ENCODE measurements at regions not wholly inside any gene's neighbourhood (a gene's known extent, or its start where the extent isn't known, plus 50 kb on each side); places are given as distances from the start of the nearest gene placed in this dataset.
A peak's percentile ranks its signal among the peaks of the same experiment; 100 is the strongest.
"Not testable (repeated sequence)": the region's sequence is repeated elsewhere in the genome, so short reads cannot be mapped to it uniquely, and the experiment has no call there.

DNA sequence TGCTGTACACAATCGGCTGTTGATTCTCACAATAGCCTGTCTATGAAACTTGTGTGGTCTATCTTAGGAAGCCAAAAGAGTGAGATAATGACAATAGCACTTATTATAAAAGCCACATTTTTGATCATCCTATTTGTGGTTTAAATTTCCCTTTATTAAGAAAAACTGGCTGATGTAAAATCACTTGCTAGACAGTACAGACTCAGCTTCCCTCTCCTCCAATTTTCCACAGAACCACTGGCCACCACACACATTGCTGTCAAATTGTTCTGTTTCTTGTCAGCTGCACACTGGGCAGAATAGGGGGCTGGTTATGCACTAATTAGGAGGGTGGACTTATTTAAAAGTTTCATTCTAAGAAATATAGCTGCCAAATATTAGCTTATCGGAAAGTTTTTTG, 425.9 kb downstream of the EPHA3 start:
- no peaks in the 10 kb centered on the region for H3K36me3 ChIP-seq (ENCODE audit: control insufficient read depth in 4 of 4, insufficient read depth in 4 of 4, low read length in 4 of 4)
- no peak for ATAC-seq (ENCODE audit: insufficient read depth, low FRiP score)
- TF ChIP-seq, protein P1, sequence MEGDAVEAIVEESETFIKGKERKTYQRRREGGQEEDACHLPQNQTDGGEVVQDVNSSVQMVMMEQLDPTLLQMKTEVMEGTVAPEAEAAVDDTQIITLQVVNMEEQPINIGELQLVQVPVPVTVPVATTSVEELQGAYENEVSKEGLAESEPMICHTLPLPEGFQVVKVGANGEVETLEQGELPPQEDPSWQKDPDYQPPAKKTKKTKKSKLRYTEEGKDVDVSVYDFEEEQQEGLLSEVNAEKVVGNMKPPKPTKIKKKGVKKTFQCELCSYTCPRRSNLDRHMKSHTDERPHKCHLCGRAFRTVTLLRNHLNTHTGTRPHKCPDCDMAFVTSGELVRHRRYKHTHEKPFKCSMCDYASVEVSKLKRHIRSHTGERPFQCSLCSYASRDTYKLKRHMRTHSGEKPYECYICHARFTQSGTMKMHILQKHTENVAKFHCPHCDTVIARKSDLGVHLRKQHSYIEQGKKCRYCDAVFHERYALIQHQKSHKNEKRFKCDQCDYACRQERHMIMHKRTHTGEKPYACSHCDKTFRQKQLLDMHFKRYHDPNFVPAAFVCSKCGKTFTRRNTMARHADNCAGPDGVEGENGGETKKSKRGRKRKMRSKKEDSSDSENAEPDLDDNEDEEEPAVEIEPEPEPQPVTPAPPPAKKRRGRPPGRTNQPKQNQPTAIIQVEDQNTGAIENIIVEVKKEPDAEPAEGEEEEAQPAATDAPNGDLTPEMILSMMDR (IDR thresholded peaks at IDR 0.05; ENCODE audit: control extremely low read depth, extremely low read depth) = no peak

DNA sequence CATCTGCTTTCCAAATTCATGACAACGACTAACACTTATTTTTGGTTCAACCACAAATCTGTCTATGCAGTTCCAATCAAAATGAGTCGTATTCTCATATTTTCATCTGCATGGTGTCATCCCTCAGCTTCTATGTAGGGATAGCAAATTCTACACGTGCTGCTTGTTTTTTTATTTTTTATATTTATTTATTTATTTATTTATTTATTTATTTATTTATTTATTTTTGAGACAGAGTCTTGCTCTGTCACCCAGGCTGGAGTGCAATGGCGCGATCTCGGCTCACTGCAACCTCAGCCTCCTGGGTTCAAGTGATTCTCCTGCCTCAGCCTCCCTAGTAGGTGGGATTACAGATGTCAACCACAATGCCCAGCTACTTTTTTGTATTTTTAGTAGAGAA, 447.2 kb downstream of the EPHA3 start:
- not testable (repeated sequence) for DNase-seq; H3K27me3 ChIP-seq (ENCODE audit: control insufficient read depth in 3 of 3, insufficient read depth in 3 of 3, low read length in 2 of 3); H3K27ac ChIP-seq (ENCODE audit: low read depth in 1 of 2, low read length in 1 of 2); H3K4me1 ChIP-seq (ENCODE audit: control insufficient read depth in 5 of 5, insufficient read depth in 5 of 5, low read length in 5 of 5); ATAC-seq (ENCODE audit: insufficient read depth, low FRiP score); H3K9ac ChIP-seq (ENCODE audit: insufficient read depth in 1 of 2, low read length in 2 of 2); H3K4me3 ChIP-seq; H3K36me3 ChIP-seq (ENCODE audit: control insufficient read depth in 4 of 4, insufficient read depth in 4 of 4, low read length in 4 of 4); H3K9me3 ChIP-seq (ENCODE audit: control insufficient read depth in 4 of 4, insufficient read depth in 3 of 4, low read length in 3 of 4)
- WGBS, 2 donors = 85 to 86% methylated on average over 6 of the region's 6 CpGs

More for the DNA sequence above, 425.9 kb downstream of the EPHA3 start:
- no peak overlapping the region for H3K4me3 ChIP-seq
- H3K9me3 ChIP-seq (ENCODE audit: control insufficient read depth in 4 of 4, insufficient read depth in 3 of 4, low read length in 3 of 4) = no peaks in the 10 kb centered on the region
- 80 to 81% methylated on average over 2 of the region's 2 CpGs for WGBS, 2 donors
- H3K27ac ChIP-seq (ENCODE audit: low read depth in 1 of 2, low read length in 1 of 2) = no peak overlapping the region
- peaks cover 0 to 4% (median 0%) of the 10 kb centered on the region in 5 donors for H3K4me1 ChIP-seq (ENCODE audit: control insufficient read depth in 5 of 5, insufficient read depth in 5 of 5, low read length in 5 of 5)
- H3K27me3 ChIP-seq (ENCODE audit: control insufficient read depth in 3 of 3, insufficient read depth in 3 of 3, low read length in 2 of 3) = no peaks in the 10 kb centered on the region
- no peak overlapping the region for H3K9ac ChIP-seq (ENCODE audit: insufficient read depth in 1 of 2, low read length in 2 of 2)
- peak; percentile 38 to 79 (median 75) for DNase-seq

DNA sequence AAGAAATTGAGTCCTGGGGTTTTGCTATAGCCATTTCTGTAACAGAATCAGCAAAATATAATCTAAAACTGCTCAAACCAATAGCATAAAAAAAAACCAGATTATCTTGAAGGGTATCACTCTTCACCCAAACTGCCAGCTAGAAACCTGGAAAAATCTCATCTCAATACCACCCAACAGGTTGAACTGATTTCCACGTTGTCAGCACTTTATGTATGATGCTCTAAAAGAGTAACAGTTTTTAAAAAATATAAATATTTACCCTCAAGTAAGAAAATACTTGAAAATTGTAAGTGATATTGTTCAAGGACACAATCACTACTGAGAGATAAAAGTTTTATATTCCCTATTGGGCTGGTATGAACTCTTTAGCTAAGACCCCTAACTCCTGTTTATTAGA, 451.3 kb downstream of the EPHA3 start:
- no peak overlapping the region for H3K9ac ChIP-seq (ENCODE audit: insufficient read depth in 1 of 2, low read length in 2 of 2)
- WGBS, 2 donors = 53 to 73% methylated on average over 1 of the region's 1 CpG

DNA sequence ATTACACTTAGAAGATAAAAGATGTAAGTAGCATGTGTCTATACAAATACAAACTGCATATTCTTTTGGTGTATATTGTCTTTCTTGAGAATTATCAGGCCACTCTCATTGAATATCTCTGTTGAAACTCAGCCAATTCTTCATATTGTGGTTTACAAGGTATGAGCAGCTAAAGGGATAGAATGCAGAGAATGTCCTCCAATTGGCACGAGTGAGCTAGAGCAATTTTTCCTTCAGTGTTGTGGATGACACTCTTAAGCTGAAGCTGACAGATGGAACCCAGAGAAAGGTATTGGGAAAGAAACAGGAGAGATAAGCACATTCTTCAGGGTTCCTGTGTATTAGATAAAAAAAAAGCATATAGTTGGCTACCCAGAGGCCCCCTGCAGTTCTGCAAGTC, 453.1 kb downstream of the EPHA3 start:
- DNase-seq = no peak

More for the DNA sequence above, 451.3 kb downstream of the EPHA3 start:
- no peaks in the 10 kb centered on the region for H3K36me3 ChIP-seq (ENCODE audit: control insufficient read depth in 4 of 4, insufficient read depth in 4 of 4, low read length in 4 of 4)
- DNase-seq = no peak
- no peaks in the 10 kb centered on the region for H3K9me3 ChIP-seq (ENCODE audit: control insufficient read depth in 4 of 4, insufficient read depth in 3 of 4, low read length in 3 of 4)
- no peak for ATAC-seq (ENCODE audit: insufficient read depth, low FRiP score)
- H3K4me3 ChIP-seq = no peak overlapping the region
- TF ChIP-seq, protein P1 (IDR thresholded peaks at IDR 0.05; ENCODE audit: control extremely low read depth, extremely low read depth) = no peak
- no peak overlapping the region for H3K27ac ChIP-seq (ENCODE audit: low read depth in 1 of 2, low read length in 1 of 2)
- H3K4me1 ChIP-seq (ENCODE audit: control insufficient read depth in 5 of 5, insufficient read depth in 5 of 5, low read length in 5 of 5) = no peaks in the 10 kb centered on the region
- H3K27me3 ChIP-seq (ENCODE audit: control insufficient read depth in 3 of 3, insufficient read depth in 3 of 3, low read length in 2 of 3) = no peaks in the 10 kb centered on the region

More for the DNA sequence above, 453.1 kb downstream of the EPHA3 start:
- no peak overlapping the region for H3K4me3 ChIP-seq
- peaks cover 0 to 3% (median 0%) of the 10 kb centered on the region in 4 donors for H3K9me3 ChIP-seq (ENCODE audit: control insufficient read depth in 4 of 4, insufficient read depth in 3 of 4, low read length in 3 of 4)
- H3K36me3 ChIP-seq (ENCODE audit: control insufficient read depth in 4 of 4, insufficient read depth in 4 of 4, low read length in 4 of 4) = no peaks in the 10 kb centered on the region
- TF ChIP-seq, protein P1 (IDR thresholded peaks at IDR 0.05; ENCODE audit: control extremely low read depth, extremely low read depth) = no peak
- no peak overlapping the region for H3K27ac ChIP-seq (ENCODE audit: low read depth in 1 of 2, low read length in 1 of 2)
- no peaks in the 10 kb centered on the region for H3K27me3 ChIP-seq (ENCODE audit: control insufficient read depth in 3 of 3, insufficient read depth in 3 of 3, low read length in 2 of 3)
- WGBS, 2 donors = 66 to 76% methylated on average over 1 of the region's 1 CpG
- ATAC-seq (ENCODE audit: insufficient read depth, low FRiP score) = no peak
- no peaks in the 10 kb centered on the region for H3K4me1 ChIP-seq (ENCODE audit: control insufficient read depth in 5 of 5, insufficient read depth in 5 of 5, low read length in 5 of 5)
- no peak overlapping the region for H3K9ac ChIP-seq (ENCODE audit: insufficient read depth in 1 of 2, low read length in 2 of 2)
